H9 (cell line): ENCODE measurements at regions not wholly inside any gene's neighbourhood (a gene's known extent, or its start where the extent isn't known, plus 50 kb on each side); places are given as distances from the start of the nearest gene placed in this dataset.

Source experiments
- DNase-seq: peaks from one replicate; pipeline ENCODE4 v3.0.0-alpha.2; 2017
- H2AFZ ChIP-seq: one replicate; pipeline ENCODE4 v1.6.1; 2013; ENCODE audit warnings: mild to moderate bottlenecking, low read length, control low read depth, moderate library complexity
- H2AK5ac ChIP-seq: 2 replicates; pipeline ENCODE4 v1.6.1; 2013; ENCODE audit warnings: low read length, control low read depth, mixed read lengths; ENCODE audit not compliant: insufficient read length
- H2BK120ac ChIP-seq: one replicate; pipeline ENCODE4 v1.6.1; 2013; ENCODE audit warnings: low read depth, mild to moderate bottlenecking, low read length, control low read depth, inconsistent platforms; ENCODE audit not compliant: poor library complexity, severe bottlenecking
- H2BK12ac ChIP-seq: 2 replicates; pipeline ENCODE4 v1.6.1; 2013; ENCODE audit warnings: low read length, control low read depth, mixed read lengths, low read depth; ENCODE audit not compliant: insufficient read length
- H2BK15ac ChIP-seq: 2 replicates; pipeline ENCODE4 v1.6.1; 2013; ENCODE audit warnings: low read depth, low read length, control low read depth
- H2BK20ac ChIP-seq: one replicate; pipeline ENCODE4 v1.6.1; 2013; ENCODE audit warnings: low read depth, mild to moderate bottlenecking, low read length, control low read depth, inconsistent platforms; ENCODE audit not compliant: poor library complexity, severe bottlenecking
- H2BK5ac ChIP-seq: 2 replicates; pipeline ENCODE4 v1.6.1; 2013; ENCODE audit warnings: low read length, control low read depth, mixed read lengths; ENCODE audit not compliant: insufficient read length
- H3K14ac ChIP-seq: 2 replicates; pipeline ENCODE4 v1.6.1; 2013; ENCODE audit warnings: low read length, control low read depth; ENCODE audit not compliant: insufficient read depth
- H3K18ac ChIP-seq: 2 replicates; pipeline ENCODE4 v1.6.1; 2013; ENCODE audit warnings: low read depth, mild to moderate bottlenecking, mixed read lengths, low read length, control low read depth; ENCODE audit not compliant: insufficient read length
- H3K23ac ChIP-seq: 2 replicates; pipeline ENCODE4 v1.6.1; 2013; ENCODE audit warnings: low read length, control low read depth, mixed read lengths, low read depth; ENCODE audit not compliant: insufficient read length
- H3K23me2 ChIP-seq: 2 replicates; pipeline ENCODE4 v1.6.1; 2013; ENCODE audit warnings: low read depth, mild to moderate bottlenecking, mixed read lengths, low read length, control low read depth; ENCODE audit not compliant: insufficient read length, poor library complexity, severe bottlenecking
- H3K27ac ChIP-seq: 2 replicates; pipeline ENCODE4 v1.5.1; 2013; ENCODE audit warnings: low read length, control low read depth, mixed read lengths, low read depth; ENCODE audit not compliant: insufficient read length
- H3K27me3 ChIP-seq: 2 replicates; pipeline ENCODE4 v1.6.1; 2013; ENCODE audit warnings: low read length, control low read depth, inconsistent platforms; ENCODE audit not compliant: insufficient read depth
- H3K4ac ChIP-seq: 2 replicates; pipeline ENCODE4 v1.6.1; 2013; ENCODE audit warnings: low read depth, mild to moderate bottlenecking, control low read depth, inconsistent platforms, low read length, moderate library complexity
- H3K4me1 ChIP-seq: 2 replicates; pipeline ENCODE4 v1.6.1; 2013; ENCODE audit warnings: low read length, control low read depth, inconsistent platforms; ENCODE audit not compliant: insufficient read depth
- H3K4me2 ChIP-seq: 2 replicates; pipeline ENCODE4 v1.6.1; 2013; ENCODE audit warnings: low read length, control low read depth, mixed read lengths; ENCODE audit not compliant: insufficient read length, insufficient read depth
- H3K56ac ChIP-seq: 2 replicates; pipeline ENCODE4 v1.6.1; 2013; ENCODE audit warnings: low read depth, mild to moderate bottlenecking, mixed read lengths, low read length, control low read depth; ENCODE audit not compliant: insufficient read length
- H3K79me1 ChIP-seq: 2 replicates; pipeline ENCODE4 v1.6.1; 2013; ENCODE audit warnings: low read depth, mild to moderate bottlenecking, moderate library complexity, low read length, control low read depth, inconsistent platforms; ENCODE audit not compliant: insufficient read depth, poor library complexity, severe bottlenecking
- H3K79me2 ChIP-seq: 2 replicates; pipeline ENCODE4 v1.6.1; 2013; ENCODE audit warnings: low read length, control low read depth, inconsistent platforms; ENCODE audit not compliant: insufficient read depth
- H3K9ac ChIP-seq: 2 replicates; pipeline ENCODE4 v1.6.1; 2013; ENCODE audit warnings: low read length, control low read depth, mixed read lengths; ENCODE audit not compliant: insufficient read length; ENCODE audit errors: extremely low read depth
- H3K9me3 ChIP-seq: one replicate; pipeline ENCODE4 v1.6.1; 2013; ENCODE audit warnings: low read depth, low read length, inconsistent platforms; ENCODE audit not compliant: control insufficient read depth
- H3T11ph ChIP-seq: one replicate; pipeline ENCODE4 v1.6.1; 2013; ENCODE audit warnings: mild to moderate bottlenecking, low read length, control low read depth, inconsistent platforms
- H4K20me1 ChIP-seq: one replicate; pipeline ENCODE4 v1.6.1; 2013; ENCODE audit not compliant: control insufficient read depth, insufficient read length, insufficient read depth
- H4K5ac ChIP-seq: 2 replicates; pipeline ENCODE4 v1.6.1; 2013; ENCODE audit warnings: low read depth, mild to moderate bottlenecking, mixed read lengths, low read length, control low read depth; ENCODE audit not compliant: insufficient read length
- H4K8ac ChIP-seq: replicated peaks from 2 replicates; pipeline ENCODE4 v1.6.1; 2013; ENCODE audit warnings: low read length, control low read depth, mixed read lengths, low read depth; ENCODE audit not compliant: insufficient read length
- H4K91ac ChIP-seq: 2 replicates; pipeline ENCODE4 v1.6.1; 2013; ENCODE audit warnings: low read depth, mild to moderate bottlenecking, moderate library complexity, mixed read lengths, low read length, control low read depth; ENCODE audit not compliant: insufficient read length
- H3K27ac Mint-ChIP-seq, 3 experiments: 2 replicates in 2 of 3; 3 replicates in 1 of 3; pipeline ENCODE4 v1.8.0; 2020 to 2021; ENCODE audit warnings: mixed read lengths in 3 of 3, mild to moderate bottlenecking in 1 of 3, moderate library complexity in 1 of 3
- H3K27me3 Mint-ChIP-seq: 2 replicates; pipeline ENCODE4 v1.8.0; 2021; ENCODE audit warnings: low read depth, mild to moderate bottlenecking, moderate library complexity, mixed read lengths
- H3K36me3 Mint-ChIP-seq, 3 experiments: 2 replicates in 2 of 3; 3 replicates in 1 of 3; pipeline ENCODE4 v1.8.0; 2020 to 2021; ENCODE audit warnings: low read depth in 3 of 3, mixed read lengths in 3 of 3; ENCODE audit not compliant: insufficient read depth in 1 of 3
- H3K4me1 Mint-ChIP-seq, 2 experiments: 2 replicates each; pipeline ENCODE4 v1.8.0; 2020; ENCODE audit warnings: mixed read lengths in 2 of 2
- H3K4me3 Mint-ChIP-seq, 2 experiments: 2 replicates in 1 of 2; 3 replicates in 1 of 2; pipeline ENCODE4 v1.8.0; 2020 to 2021; ENCODE audit warnings: mild to moderate bottlenecking in 2 of 2, mixed read lengths in 2 of 2, moderate library complexity in 1 of 2
- H3K9me3 Mint-ChIP-seq, 2 experiments: 2 replicates in 1 of 2; 3 replicates in 1 of 2; pipeline ENCODE4 v1.8.0; 2020; ENCODE audit warnings: mild to moderate bottlenecking in 2 of 2, mixed read lengths in 2 of 2, moderate library complexity in 1 of 2
- WGBS: extraction: QIAGEN DNeasy Blood & Tissue Kit; methylation state at CpG from one replicate; pipeline ENCODE4 v1.1.7; 2013; ENCODE audit warnings: missing lambda C conversion rate, low lambda C conversion rate, mixed read lengths; ENCODE audit not compliant: insufficient read length; ENCODE audit errors: extremely low coverage; 5-methylcytosine and 5-hydroxymethylcytosine counted together
- TF ChIP-seq, protein P1 (sequence below): fragments of 200-600 bp; sonication (generic); conservative IDR thresholded peaks from 3 replicates; pipeline ENCODE4 v1.8.0; 2021; ENCODE audit warnings: antibody characterized with exemption, mild to moderate bottlenecking

DNA sequence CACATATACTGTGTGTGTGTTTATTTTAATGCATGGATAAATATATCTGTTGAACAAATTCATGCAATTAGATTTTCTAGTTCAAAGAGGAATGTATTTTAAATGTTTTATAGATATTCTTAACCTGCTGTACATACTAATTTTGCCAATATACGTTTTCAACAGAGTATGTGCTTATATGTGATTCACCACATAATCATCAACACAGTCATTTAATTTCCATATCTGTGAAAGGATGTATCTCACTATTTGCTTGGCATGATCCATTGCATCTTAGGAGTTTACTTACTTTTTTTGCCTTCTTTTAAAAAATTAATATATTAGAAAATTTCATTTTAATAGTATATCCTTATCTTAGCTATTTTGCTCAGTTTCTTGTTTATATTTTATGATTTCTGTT lies 902.3 kb upstream of the CITED2 start:
- Histone ChIP-seq H4K5ac (no peak overlapping the region), H4K8ac (no peak overlapping the region), H2AK5ac (no peak overlapping the region), H2BK15ac (no peak overlapping the region), H2BK5ac (no peak overlapping the region), H3K79me1 (no peaks in the 10 kb centered on the region), H2BK12ac (no peak overlapping the region), H3K23me2 (no peaks in the 10 kb centered on the region), H4K20me1 (no peaks in the 10 kb centered on the region), H2BK120ac (no peak overlapping the region), H3K4me2 (no peak overlapping the region), H3K56ac (no peak overlapping the region), H2BK20ac (no peak overlapping the region), H3K23ac (no peak overlapping the region), H3T11ph (no peak overlapping the region), H3K18ac (no peak overlapping the region), H2AFZ (no peak overlapping the region), H3K27me3 (no peaks in the 10 kb centered on the region), H4K91ac (no peak overlapping the region), H3K14ac (no peak overlapping the region), H3K4ac (no peak overlapping the region), H3K27ac (no peak overlapping the region), H3K4me1 (no peaks in the 10 kb centered on the region), H3K9me3 (no peaks in the 10 kb centered on the region), H3K79me2 (no peaks in the 10 kb centered on the region), H3K9ac (no peak overlapping the region)
- TF ChIP-seq, protein P1, sequence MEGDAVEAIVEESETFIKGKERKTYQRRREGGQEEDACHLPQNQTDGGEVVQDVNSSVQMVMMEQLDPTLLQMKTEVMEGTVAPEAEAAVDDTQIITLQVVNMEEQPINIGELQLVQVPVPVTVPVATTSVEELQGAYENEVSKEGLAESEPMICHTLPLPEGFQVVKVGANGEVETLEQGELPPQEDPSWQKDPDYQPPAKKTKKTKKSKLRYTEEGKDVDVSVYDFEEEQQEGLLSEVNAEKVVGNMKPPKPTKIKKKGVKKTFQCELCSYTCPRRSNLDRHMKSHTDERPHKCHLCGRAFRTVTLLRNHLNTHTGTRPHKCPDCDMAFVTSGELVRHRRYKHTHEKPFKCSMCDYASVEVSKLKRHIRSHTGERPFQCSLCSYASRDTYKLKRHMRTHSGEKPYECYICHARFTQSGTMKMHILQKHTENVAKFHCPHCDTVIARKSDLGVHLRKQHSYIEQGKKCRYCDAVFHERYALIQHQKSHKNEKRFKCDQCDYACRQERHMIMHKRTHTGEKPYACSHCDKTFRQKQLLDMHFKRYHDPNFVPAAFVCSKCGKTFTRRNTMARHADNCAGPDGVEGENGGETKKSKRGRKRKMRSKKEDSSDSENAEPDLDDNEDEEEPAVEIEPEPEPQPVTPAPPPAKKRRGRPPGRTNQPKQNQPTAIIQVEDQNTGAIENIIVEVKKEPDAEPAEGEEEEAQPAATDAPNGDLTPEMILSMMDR: no peak
- Mint-ChIP-seq H3K27ac (no peak overlapping the region), H3K4me3 (no peak overlapping the region), H3K9me3 (no peaks in the 10 kb centered on the region), H3K4me1 (peaks cover 0 to 5% of the 10 kb centered on the region in 2 experiments; a peak in 2 of 4 replicates), H3K36me3 (no peaks in the 10 kb centered on the region), H3K27me3 (no peaks in the 10 kb centered on the region)
- no peak for DNase-seq
- no CpG with 5 or more reads among the region's 1 CpG for WGBS
